ENCODE measurements at regions not wholly inside any gene's neighbourhood (a gene's known extent, or its start where the extent isn't known, plus 50 kb on each side); places are given as distances from the start of the nearest gene placed in this dataset.
"Not testable (repeated sequence)": the region's sequence is repeated elsewhere in the genome, so short reads cannot be mapped to it uniquely, and the experiment has no call there.

DNA sequence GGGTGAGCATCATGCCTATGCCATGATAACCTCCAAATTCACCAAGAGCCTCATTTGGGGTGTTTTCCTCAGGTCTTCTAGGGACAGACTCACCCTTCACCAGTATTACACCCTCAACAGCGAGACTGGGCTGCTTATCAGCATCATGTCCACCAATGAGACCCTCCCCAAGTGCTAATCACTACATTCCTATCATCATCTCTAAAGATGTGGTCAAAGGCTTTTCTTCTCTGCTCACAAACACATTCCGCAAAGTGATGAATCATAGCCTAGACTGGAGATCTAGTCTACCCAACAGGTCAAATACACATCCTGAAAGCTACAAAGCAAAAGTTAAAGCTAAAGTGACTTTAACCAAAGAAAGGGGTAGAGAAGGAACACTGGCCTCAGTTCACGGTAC is 75.3 kb upstream of the C7orf33 start:
- DNase-seq, result no peak

DNA sequence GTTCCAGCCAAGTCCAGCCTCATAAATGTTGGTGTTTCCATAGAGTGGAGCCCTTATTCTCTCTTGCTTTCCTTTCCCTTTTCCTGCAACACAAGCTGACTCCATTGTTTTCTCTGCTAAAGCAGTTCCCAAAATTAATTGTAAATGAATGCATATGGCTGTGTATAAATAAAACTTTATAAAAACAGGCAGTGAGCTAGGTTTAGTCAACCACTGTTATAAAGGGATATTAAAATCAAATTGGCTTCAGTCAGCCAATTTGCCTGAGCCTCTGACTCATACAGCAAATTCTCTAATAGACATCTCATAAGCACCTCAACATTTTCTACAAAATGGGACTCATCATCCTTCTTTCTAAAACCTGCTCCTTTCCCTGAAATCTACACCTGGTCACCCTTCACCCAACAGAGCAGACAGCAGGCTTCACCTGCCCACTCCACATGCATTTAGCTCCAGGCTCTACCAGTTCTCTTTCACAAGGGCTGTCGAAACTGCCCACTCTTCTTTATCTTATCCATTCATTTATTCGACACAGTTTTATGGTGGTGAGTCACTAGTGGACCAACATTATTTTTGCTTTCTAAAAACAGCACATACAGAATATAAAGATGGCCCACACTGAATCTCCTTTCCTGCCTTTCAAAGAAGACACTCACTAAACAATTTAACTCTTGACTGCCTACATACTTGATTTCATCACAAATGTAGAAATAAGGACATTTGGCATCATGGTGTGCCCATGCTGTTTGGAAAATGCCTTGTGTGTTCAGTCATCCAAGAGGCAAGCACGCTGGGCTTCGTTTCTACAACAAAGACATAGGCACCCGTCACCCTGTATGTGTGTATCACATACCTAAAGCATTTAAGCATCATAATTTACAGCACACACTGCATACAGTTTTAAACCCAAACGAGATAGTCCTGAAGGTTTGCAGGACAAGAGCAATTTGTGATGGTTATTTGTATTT is 74.6 kb upstream of the C7orf33 start:
- DNase-seq, result no peak

GRCh38 chr7:148519386-148519785 is 71.2 kb upstream of the C7orf33 start:
- DNase-seq, result not testable (repeated sequence)

- DNase-seq, result no peak
These were observed 69.3 kb upstream of the C7orf33 start for GRCh38 chr7:148521271-148521670.

DNA sequence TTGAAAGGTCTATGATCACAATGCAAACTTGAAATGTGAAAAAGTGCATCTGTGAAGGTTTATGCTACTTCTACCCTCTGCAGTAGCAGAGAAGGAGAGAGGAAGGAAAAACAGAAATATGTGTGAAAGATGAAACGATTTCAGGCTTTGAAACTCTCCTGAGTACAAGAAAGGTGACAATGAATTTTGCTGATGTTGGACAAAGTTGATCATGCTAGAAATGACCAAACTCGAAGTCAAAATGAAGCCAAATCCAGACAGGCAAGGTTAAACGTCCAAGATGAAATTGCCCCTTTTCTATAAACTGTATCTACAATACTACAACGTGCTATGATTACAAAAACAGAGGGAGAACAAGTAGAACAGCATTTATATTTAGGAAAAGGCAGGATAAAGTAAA is 67.0 kb upstream of the C7orf33 start:
- DNase-seq, result no peak

DNA sequence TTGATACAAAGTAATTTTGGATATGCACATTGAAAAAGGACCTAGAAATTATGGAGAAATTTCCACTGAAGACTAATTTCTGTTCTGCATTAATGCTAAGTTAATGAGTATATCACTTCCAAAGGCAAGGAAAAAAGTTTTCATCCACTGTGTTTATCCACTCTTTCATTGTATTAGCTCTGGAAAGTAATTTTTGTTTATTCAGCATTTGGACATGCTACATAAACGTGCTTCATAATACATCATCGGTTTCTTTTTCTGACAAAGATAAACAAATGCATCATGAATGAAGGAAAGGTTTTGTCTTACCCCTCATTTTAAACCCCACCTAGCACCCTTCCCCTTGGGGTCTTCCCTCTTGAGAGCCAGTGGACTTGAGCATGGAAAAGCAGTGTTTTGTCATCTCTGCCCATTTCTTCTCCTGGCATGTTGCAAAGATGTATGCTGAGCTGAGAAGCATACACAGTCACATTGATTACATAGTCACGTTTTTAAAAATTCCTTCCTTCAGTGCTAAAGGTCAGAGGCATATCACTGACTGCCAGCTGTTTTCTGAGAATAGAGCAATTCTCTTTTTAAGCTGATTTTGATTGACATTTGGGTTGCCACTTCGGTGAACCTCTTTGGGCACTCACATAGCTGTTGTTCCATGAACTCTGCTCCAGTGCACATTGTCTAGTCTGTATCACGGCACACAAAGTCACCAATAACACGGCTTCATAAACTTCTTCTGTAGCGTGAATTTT is 65.9 kb upstream of the C7orf33 start:
- no peak for DNase-seq

GRCh38 chr7:148527717-148528168 is 62.8 kb upstream of the C7orf33 start:
- peak; percentile 92 for DNase-seq

DNA sequence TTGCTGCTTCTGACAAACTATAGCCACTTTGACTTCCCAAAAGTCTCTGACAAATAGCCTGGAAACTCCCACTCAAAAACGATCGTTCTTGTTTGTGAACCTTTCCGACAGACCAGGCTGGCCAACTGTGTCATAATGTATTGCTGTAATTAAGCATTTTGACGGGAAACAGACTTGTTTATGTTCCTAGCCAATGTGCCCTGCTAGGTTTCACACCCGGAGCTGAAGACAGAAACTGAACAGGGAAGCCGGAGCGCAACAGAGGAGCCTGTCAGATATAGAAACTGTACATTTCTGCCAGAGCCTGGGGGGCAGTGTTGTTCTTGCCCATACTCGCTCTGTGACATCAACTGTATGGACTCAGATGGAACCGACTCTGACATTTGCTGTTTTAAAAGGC is 55.3 kb upstream of the C7orf33 start:
- DNase-seq, result peak; percentile 65

GRCh38 chr7:148537435-148537834 is 53.1 kb upstream of the C7orf33 start:
- DNase-seq, result no peak

DNA sequence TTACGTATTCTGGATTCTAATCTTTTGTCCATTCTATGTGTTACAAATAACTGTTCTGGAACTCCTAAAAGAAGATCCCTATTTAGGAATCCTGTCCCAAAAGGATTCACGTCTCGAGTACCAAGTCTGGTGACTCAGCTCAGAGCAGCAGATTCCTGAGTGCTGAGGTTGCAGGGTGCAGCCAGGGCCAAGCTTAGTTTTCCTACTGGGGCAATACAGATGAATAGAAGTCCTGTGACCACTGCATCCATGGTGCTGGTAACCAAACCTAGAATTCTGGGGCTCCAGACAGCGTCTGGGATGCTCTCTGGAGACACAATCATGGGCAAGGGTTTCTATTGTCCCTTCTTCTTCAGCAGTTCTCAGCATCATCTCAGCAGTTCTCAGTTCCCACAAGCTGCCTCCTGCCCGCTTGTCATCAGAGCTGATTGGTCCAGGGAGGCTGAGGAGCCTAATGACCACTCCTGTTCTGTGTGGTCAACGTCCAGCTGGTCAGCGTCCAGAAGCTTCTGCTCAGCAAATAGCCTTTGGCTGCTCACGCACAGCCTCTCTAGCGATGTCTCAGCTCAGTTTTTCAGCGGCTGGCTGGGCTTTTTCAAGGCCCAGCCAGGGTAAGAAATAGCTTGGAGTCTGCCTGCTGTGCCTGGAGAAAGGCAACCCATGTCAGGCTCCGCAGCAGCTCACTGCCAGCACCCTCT is 50.4 kb upstream of the C7orf33 start:
- no peak for DNase-seq

All from stimulated activated CD4-positive, alpha-beta T cell treated with anti-CD3 and anti-CD28 coated beads, Interleukin-1b, Interleukin-23, amount 100 ng/mL, for 48 hours (primary cell).